ENCODE measurements at regions not wholly inside any gene's neighbourhood (a gene's known extent, or its start where the extent isn't known, plus 50 kb on each side); places are given as distances from the start of the nearest gene placed in this dataset.
A peak's percentile ranks its signal among the peaks of the same experiment; 100 is the strongest.

GRCh38 chr21:34192646-34193285 is 119.4 kb downstream of the MRPS6 start:
- ATAC-seq (ENCODE audit: poor library complexity) (no peak), DNase-seq (no peak)
- intact Hi-C loops (cut with DNase I), result no loop called here

GRCh38 chr21:34195335-34195734 is 122.0 kb downstream of the MRPS6 start:
- no peak for DNase-seq
- ATAC-seq (ENCODE audit: poor library complexity), result no peak
- intact Hi-C loops (cut with DNase I), result no loop called here

- DNase-seq (no peak), ATAC-seq (ENCODE audit: poor library complexity) (no peak)
- intact Hi-C loops (cut with DNase I), result no loop called here
Measured at GRCh38 chr21:34196996-34197395, 123.6 kb downstream of the MRPS6 start.

- DNase-seq (no peak), ATAC-seq (ENCODE audit: poor library complexity) (no peak)
- intact Hi-C loops (cut with DNase I), result no loop called here
Measured at GRCh38 chr21:34197561-34197960, 124.2 kb downstream of the MRPS6 start.

GRCh38 chr21:34198231-34199120 is 125.1 kb downstream of the MRPS6 start:
- intact Hi-C loops (cut with DNase I), result no loop called here
- no peak for ATAC-seq (ENCODE audit: poor library complexity)
- no peak for DNase-seq

- ATAC-seq (ENCODE audit: poor library complexity) (no peak), DNase-seq (no peak)
- intact Hi-C loops (cut with DNase I), result no loop called here
Measured at GRCh38 chr21:34199121-34199910, 125.9 kb downstream of the MRPS6 start.

- ATAC-seq (ENCODE audit: poor library complexity), result peak; percentile 7
- intact Hi-C loops (cut with DNase I), result loop anchor here (5.0 kb wide), 1 partner anchor 128 kb away; the partner anchor contains the start of genes MRPS6 and SLC5A3
Measured at GRCh38 chr21:34200288-34200905, 127.0 kb downstream of the MRPS6 start.

GRCh38 chr21:34201001-34201400 is 127.6 kb downstream of the MRPS6 start:
- DNase-seq (peak; percentile 51), ATAC-seq (ENCODE audit: poor library complexity) (no peak)
- intact Hi-C loops (cut with DNase I), result loop anchor here (5.0 kb wide), 1 partner anchor 129 kb away; the partner anchor contains the start of genes MRPS6 and SLC5A3

More at GRCh38 chr21:34200288-34200905, 127.0 kb downstream of the MRPS6 start:
- no peak for DNase-seq

GRCh38 chr21:34201481-34201858 is 128.1 kb downstream of the MRPS6 start:
- intact Hi-C loops (cut with DNase I), result loop anchor here (5.0 kb wide), 1 partner anchor 129 kb away; the partner anchor contains the start of genes MRPS6 and SLC5A3
- DNase-seq (no peak), ATAC-seq (ENCODE audit: poor library complexity) (no peak)

GRCh38 chr21:34202553-34203372 is 129.4 kb downstream of the MRPS6 start:
- no peak for ATAC-seq (ENCODE audit: poor library complexity)
- intact Hi-C loops (cut with DNase I), result loop anchor here (5.0 kb wide), 1 partner anchor 130 kb away; the partner anchor contains the start of genes MRPS6 and SLC5A3
- peak; percentile 64 for DNase-seq

- DNase-seq (no peak), ATAC-seq (ENCODE audit: poor library complexity) (no peak)
- intact Hi-C loops (cut with DNase I), result loop anchor here (5.0 kb wide), 1 partner anchor 132 kb away; the partner anchor contains the start of genes MRPS6 and SLC5A3
Measured at GRCh38 chr21:34203851-34204420, 130.6 kb downstream of the MRPS6 start.

- ATAC-seq (ENCODE audit: poor library complexity), result no peak
- intact Hi-C loops (cut with DNase I), result loop anchor here (5.0 kb wide), 1 partner anchor 132 kb away; the partner anchor contains the start of genes MRPS6 and SLC5A3
- no peak for DNase-seq
Measured at GRCh38 chr21:34204481-34205439, 131.4 kb downstream of the MRPS6 start.

- intact Hi-C loops (cut with DNase I), result no loop called here
- DNase-seq (no peak), ATAC-seq (ENCODE audit: poor library complexity) (no peak)
Measured at GRCh38 chr21:34205811-34206571, 132.6 kb downstream of the MRPS6 start.

- intact Hi-C loops (cut with DNase I), result no loop called here
- DNase-seq (no peak), ATAC-seq (ENCODE audit: poor library complexity) (no peak)
Measured at GRCh38 chr21:34213959-34214358, 140.6 kb downstream of the MRPS6 start.

- DNase-seq (no peak), ATAC-seq (ENCODE audit: poor library complexity) (no peak)
- intact Hi-C loops (cut with DNase I), result no loop called here
Measured at GRCh38 chr21:34215501-34215900, 142.1 kb downstream of the MRPS6 start.
